Pons (tissue), 1 donor: ENCODE measurements at regions not wholly inside any gene's neighbourhood (a gene's known extent, or its start where the extent isn't known, plus 50 kb on each side); places are given as distances from the start of the nearest gene placed in this dataset.
A peak's percentile ranks its signal among the peaks of the same experiment; 100 is the strongest.

Source experiments
- DNase-seq: peaks from one replicate; pipeline ENCODE4 v3.0.0-alpha.2; 2016; ENCODE audit warnings: low spot score

DNA sequence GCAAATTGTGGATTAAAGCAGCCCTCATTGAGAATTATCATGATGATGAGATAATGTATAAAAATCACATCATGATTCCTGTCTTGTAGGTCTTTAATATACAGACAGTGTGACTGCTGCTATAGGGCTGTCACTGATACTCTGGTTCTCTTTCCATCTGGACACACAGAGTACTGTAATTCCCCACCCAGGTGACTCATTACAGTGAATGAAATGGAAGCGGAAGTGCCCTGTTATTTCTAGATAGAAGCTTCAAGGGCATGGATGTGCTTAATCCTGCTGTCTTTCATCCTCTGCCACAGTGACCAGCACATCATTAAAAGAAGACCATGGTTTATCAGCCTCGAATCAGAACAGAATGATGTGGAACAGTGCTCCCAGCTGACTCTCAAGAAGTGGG lies 1234.0 kb downstream of the SORCS3 start:
- no peak for DNase-seq

GRCh38 chr10:105872665-105873064 lies 1231.6 kb downstream of the SORCS3 start:
- no peak for DNase-seq

GRCh38 chr10:105868935-105869334 lies 1227.8 kb downstream of the SORCS3 start:
- DNase-seq: no peak

DNA sequence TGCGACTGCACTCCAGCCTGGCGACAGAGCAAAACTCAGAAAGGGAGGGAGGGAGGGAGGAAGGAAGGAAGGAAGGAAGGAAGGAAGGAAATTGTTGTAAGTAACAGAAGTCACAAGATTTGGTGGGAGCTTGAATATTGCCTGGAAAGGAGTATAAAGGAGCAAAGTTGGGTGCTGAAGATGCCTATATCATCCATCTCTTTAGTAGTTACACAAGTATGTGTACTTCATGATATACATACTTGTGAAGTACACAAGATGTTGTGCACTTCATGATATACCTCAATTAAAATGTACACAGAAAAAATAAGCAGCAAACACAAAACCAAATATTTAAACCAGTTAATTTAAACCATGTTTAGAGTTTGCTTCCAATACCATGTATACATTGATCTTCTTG lies 1223.8 kb downstream of the SORCS3 start:
- DNase-seq: no peak

DNA sequence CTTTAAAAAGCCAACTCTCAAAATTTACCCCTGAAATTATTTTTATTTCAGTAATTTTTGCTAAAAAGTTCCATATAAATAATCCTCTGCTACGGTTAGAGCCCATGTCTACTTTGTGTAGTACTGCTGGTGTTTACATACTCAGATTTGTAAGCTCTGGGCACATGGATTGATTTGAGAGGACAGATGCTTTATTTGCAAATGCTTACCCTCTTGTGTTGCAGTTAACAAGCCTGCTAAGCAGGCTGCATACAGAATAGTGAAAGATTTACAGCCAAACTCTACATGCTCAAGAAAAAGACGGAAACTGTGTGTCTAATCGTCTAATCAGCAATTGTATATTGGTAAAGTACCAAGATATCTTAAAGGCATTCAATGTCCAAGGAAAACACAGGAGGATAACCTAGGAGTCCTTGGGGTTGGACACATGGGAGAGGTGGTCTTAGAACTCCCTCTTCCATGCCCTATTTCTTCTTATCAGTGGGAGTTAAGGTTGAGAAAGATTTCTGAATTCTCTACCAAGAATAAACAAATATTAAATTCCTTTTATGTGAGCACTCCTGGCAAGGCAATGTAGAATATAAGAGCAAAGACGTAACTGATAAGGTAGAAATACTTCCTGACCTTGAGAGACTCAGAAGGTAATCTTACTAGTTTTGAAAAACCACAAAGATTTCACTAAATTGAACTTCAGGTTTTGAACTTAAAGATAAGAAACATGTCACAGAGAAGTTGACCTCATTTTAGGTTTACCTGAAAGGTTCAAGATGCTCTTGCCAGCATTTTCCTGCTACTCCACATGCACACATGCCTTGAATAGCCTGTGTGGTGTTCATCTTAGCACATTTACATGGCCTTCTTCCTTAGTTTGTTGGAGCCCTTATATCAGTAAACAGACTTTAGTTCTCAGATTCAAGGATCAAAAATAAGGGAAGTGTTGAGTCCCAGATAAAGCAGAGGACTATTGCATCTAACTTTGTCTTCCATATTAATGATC lies 1216.5 kb downstream of the SORCS3 start:
- DNase-seq: no peak

GRCh38 chr10:105855791-105856190 lies 1214.7 kb downstream of the SORCS3 start:
- DNase-seq: no peak

- peak; percentile 32 for DNase-seq
These were observed 1203.8 kb downstream of the SORCS3 start for GRCh38 chr10:105844676-105845570.

- DNase-seq: peak; percentile 45
These were observed 1203.2 kb downstream of the SORCS3 start for GRCh38 chr10:105844241-105844640.

GRCh38 chr10:105843786-105844185 lies 1202.7 kb downstream of the SORCS3 start:
- no peak for DNase-seq

GRCh38 chr10:105840288-105840770 lies 1199.2 kb downstream of the SORCS3 start:
- no peak for DNase-seq

GRCh38 chr10:105838392-105838791 lies 1197.3 kb downstream of the SORCS3 start:
- DNase-seq: no peak

- DNase-seq: peak; percentile 51
These were observed 1196.9 kb downstream of the SORCS3 start for GRCh38 chr10:105837951-105838350.

GRCh38 chr10:105834261-105835059 lies 1193.4 kb downstream of the SORCS3 start:
- DNase-seq: no peak

DNA sequence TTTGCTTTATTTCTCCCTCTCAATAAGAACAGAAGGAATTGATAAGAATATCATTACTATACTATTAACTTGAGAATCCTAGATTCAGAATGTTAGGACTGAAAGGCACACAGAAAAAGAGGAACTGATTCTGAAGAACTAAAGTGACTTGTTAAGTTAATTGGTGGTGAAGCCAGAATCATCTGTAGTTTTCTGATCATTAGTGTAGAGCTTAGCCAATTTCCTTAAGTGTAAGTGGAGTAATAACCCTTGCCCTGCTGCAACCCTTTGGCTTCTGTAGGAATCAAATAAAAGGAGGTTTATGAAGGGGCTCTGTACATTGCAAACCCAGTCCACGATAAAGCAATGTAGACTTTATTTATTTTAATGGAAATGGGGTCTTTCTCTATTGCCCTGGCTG lies 1186.0 kb downstream of the SORCS3 start:
- no peak for DNase-seq

- no peak for DNase-seq
These were observed 1167.0 kb downstream of the SORCS3 start for GRCh38 chr10:105807935-105808587.

- DNase-seq: no peak
These were observed 1162.1 kb downstream of the SORCS3 start for GRCh38 chr10:105803206-105803605.

DNA sequence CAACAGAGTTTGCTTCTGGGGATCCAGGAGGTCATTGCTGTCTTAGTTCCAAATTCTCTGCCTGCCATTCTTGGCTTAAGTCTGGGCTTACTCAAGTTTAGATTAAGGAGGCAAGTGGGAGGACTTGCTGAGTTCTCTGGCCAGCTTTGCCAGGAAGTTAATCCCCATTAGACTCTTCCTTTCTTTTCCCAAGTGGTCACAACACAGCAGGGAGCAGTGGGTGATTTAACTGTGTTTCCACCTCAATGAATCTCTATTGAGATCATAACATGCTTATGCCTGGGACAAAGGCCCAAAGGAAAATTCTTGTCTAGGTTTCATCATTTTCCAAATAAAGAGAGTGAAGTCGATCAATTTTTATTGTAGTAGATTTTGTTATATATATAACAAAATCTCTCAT lies 1159.6 kb downstream of the SORCS3 start:
- no peak for DNase-seq

- DNase-seq: no peak
These were observed 1157.3 kb downstream of the SORCS3 start for GRCh38 chr10:105798328-105798889.

DNA sequence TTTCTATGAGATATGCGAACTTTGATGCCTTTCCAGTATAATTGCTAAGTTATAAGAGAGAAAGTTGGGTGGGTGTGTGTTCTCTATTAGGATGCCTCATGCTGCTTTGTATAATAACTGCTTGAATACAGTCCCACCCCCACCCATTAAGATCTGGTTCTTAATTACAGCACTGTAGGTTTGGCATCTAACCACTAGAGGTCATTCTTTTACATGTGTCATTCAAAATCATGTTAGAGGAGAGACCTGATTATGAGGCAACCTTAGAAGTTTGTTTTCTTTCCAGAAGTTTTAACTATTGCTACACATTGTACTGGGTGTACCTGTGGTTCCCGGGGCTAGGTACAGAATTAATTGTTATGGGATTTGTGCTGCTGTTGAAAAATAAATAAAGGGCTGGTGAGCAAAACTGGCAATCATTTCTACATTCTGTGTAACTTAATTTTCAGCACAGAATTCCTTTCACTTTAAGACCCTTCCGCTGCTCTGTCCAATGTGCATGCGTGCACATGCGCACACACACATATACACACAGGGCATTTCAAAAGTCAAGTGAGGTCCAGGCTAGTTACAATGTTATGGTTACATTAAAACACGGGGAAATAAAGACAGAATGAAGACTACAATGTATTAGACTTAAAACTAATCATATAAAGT lies 1156.3 kb downstream of the SORCS3 start:
- peak; percentile 59 for DNase-seq

DNA sequence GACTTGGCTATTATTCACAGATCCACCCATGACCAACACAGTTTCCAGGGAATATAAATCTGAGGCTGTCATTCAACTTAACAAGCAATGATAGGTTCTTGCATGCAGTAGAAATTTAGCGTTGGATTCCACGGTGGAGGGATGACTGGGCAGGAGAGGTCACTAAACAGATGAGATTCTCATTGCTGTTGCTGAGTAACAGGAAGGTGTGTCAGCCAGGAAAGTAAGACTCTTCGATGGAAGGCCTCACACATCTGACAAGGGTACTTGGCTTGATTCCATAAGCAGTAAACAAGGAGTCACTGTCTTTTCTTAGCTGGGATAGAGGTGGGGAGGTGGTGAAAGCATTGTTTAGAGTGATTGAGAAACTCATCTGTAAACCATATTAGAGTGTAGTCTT lies 1152.0 kb downstream of the SORCS3 start:
- DNase-seq: no peak
